ENCODE measurements at regions not wholly inside any gene's neighbourhood (a gene's known extent, or its start where the extent isn't known, plus 50 kb on each side); places are given as distances from the start of the nearest gene placed in this dataset.

- Mint-ChIP-seq H3K9me3 (no peaks in the 10 kb centered on the region), H3K4me3 (no peak overlapping the region), H3K27ac (ENCODE audit: unreplicated experiment) (no peak overlapping the region), H3K4me1 (peaks cover 14% of the 10 kb centered on the region), H3K27me3 (ENCODE audit: low read depth) (peaks cover 12% of the 10 kb centered on the region), H3K36me3 (ENCODE audit: low read depth) (no peaks in the 10 kb centered on the region)
- no peak for DNase-seq (ENCODE audit: low read depth, low spot score)
- TF ChIP-seq, protein P1, sequence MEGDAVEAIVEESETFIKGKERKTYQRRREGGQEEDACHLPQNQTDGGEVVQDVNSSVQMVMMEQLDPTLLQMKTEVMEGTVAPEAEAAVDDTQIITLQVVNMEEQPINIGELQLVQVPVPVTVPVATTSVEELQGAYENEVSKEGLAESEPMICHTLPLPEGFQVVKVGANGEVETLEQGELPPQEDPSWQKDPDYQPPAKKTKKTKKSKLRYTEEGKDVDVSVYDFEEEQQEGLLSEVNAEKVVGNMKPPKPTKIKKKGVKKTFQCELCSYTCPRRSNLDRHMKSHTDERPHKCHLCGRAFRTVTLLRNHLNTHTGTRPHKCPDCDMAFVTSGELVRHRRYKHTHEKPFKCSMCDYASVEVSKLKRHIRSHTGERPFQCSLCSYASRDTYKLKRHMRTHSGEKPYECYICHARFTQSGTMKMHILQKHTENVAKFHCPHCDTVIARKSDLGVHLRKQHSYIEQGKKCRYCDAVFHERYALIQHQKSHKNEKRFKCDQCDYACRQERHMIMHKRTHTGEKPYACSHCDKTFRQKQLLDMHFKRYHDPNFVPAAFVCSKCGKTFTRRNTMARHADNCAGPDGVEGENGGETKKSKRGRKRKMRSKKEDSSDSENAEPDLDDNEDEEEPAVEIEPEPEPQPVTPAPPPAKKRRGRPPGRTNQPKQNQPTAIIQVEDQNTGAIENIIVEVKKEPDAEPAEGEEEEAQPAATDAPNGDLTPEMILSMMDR (conservative IDR thresholded peaks at IDR 0.05), result no peak
These were observed 1448.4 kb downstream of the TBC1D22A start for GRCh38 chr22:48210812-48211211.

DNA sequence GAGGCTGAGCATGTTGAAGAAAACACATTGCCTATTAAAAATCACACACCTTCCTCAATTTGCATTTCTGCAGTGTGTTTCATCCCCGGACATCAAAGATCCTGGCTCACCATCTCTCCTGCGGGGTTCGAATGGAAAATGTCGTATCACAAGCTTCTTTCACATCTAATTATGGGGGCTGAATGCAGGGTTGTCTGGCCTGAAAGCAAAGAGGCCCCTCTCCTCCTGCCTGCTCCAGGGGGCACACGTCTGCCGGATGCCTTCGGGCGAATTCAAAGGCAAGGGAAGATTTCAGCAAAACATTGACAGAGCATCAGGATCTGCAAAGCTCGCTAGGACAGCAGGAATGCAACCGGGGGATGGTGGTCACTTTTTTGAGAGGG is 1447.7 kb downstream of the TBC1D22A start:
- no peaks in the 10 kb centered on the region for H3K9me3 Mint-ChIP-seq
- H3K4me3 Mint-ChIP-seq, result no peak overlapping the region
- no peak overlapping the region for H3K27ac Mint-ChIP-seq (ENCODE audit: unreplicated experiment)
- H3K36me3 Mint-ChIP-seq (ENCODE audit: low read depth), result no peaks in the 10 kb centered on the region
- H3K4me1 Mint-ChIP-seq, result peaks cover 14% of the 10 kb centered on the region
- TF ChIP-seq, protein P1 (conservative IDR thresholded peaks at IDR 0.05), result no peak
- peaks cover 12% of the 10 kb centered on the region for H3K27me3 Mint-ChIP-seq (ENCODE audit: low read depth)
- peak; percentile 18 for DNase-seq (ENCODE audit: low read depth, low spot score)

GRCh38 chr22:48209473-48210197 is 1447.2 kb downstream of the TBC1D22A start:
- DNase-seq (ENCODE audit: low read depth, low spot score), result no peak
- peaks cover 17% of the 10 kb centered on the region for H3K27me3 Mint-ChIP-seq (ENCODE audit: low read depth)
- H3K4me3 Mint-ChIP-seq, result no peak overlapping the region
- H3K36me3 Mint-ChIP-seq (ENCODE audit: low read depth), result no peaks in the 10 kb centered on the region
- H3K4me1 Mint-ChIP-seq, result peaks cover 14% of the 10 kb centered on the region
- TF ChIP-seq, protein P1 (conservative IDR thresholded peaks at IDR 0.05), result no peak
- no peak overlapping the region for H3K27ac Mint-ChIP-seq (ENCODE audit: unreplicated experiment)
- no peaks in the 10 kb centered on the region for H3K9me3 Mint-ChIP-seq

GRCh38 chr22:48208894-48209293 is 1446.4 kb downstream of the TBC1D22A start:
- DNase-seq (ENCODE audit: low read depth, low spot score), result no peak
- Mint-ChIP-seq H3K4me3 (no peak overlapping the region), H3K27me3 (ENCODE audit: low read depth) (peaks cover 22% of the 10 kb centered on the region), H3K9me3 (no peaks in the 10 kb centered on the region), H3K4me1 (peaks cover 14% of the 10 kb centered on the region), H3K36me3 (ENCODE audit: low read depth) (no peaks in the 10 kb centered on the region), H3K27ac (ENCODE audit: unreplicated experiment) (peak overlapping the region; percentile 78)
- TF ChIP-seq, protein P1 (conservative IDR thresholded peaks at IDR 0.05), result no peak

GRCh38 chr22:48207919-48208535 is 1445.6 kb downstream of the TBC1D22A start:
- DNase-seq (ENCODE audit: low read depth, low spot score), result no peak
- TF ChIP-seq, protein P1 (conservative IDR thresholded peaks at IDR 0.05), result no peak
- Mint-ChIP-seq H3K9me3 (no peaks in the 10 kb centered on the region), H3K4me3 (no peak overlapping the region), H3K4me1 (peaks cover 14% of the 10 kb centered on the region), H3K36me3 (ENCODE audit: low read depth) (no peaks in the 10 kb centered on the region), H3K27ac (ENCODE audit: unreplicated experiment) (no peak overlapping the region), H3K27me3 (ENCODE audit: low read depth) (peaks cover 28% of the 10 kb centered on the region)

Measured in neural crest cell (in vitro differentiated cells).